ENCODE measurements at regions not wholly inside any gene's neighbourhood (a gene's known extent, or its start where the extent isn't known, plus 50 kb on each side); places are given as distances from the start of the nearest gene placed in this dataset.

GRCh38 chr1:63000508-63000907 lies 216.6 kb downstream of the ATG4C start:
- Histone ChIP-seq H3K9me3 (ENCODE audit: control insufficient read depth, low read depth, low read length) (no peaks in the 10 kb centered on the region), H3K9ac (ENCODE audit: control insufficient read depth, extremely low read depth, insufficient read depth, low read length) (no peak overlapping the region), H3K4me2 (ENCODE audit: control insufficient read depth, extremely low read depth, insufficient read depth, low read depth, low read length) (no peak overlapping the region), H3K4me3 (ENCODE audit: control insufficient read depth in 2 of 3, extremely low read depth in 1 of 3, insufficient read depth in 2 of 3, low read depth in 1 of 3, low read length in 3 of 3) (no peak overlapping the region), H3K9me1 (ENCODE audit: control insufficient read depth, extremely low read depth, insufficient read depth, low read length) (no peaks in the 10 kb centered on the region), H3K79me2 (ENCODE audit: control insufficient read depth, insufficient read depth, low read length) (no peaks in the 10 kb centered on the region), H3K4me1 (ENCODE audit: control insufficient read depth, extremely low read depth, insufficient read depth, low read length) (no peaks in the 10 kb centered on the region), H3K36me3 (ENCODE audit: control insufficient read depth in 2 of 2, extremely low read depth in 1 of 2, insufficient read depth in 2 of 2, low read length in 2 of 2) (no peaks in the 10 kb centered on the region), H4K20me1 (ENCODE audit: control insufficient read depth, extremely low read depth, insufficient read depth, low read length) (no peaks in the 10 kb centered on the region), H3K27ac (ENCODE audit: control insufficient read depth, insufficient read depth, low read length) (no peak overlapping the region), H3K27me3 (ENCODE audit: control insufficient read depth, extremely low read depth, insufficient read depth, low read length) (peaks cover 9% of the 10 kb centered on the region), H2AFZ (ENCODE audit: control insufficient read depth, low read length) (no peak overlapping the region)
- TF ChIP-seq EZH2 (IDR thresholded peaks at IDR 0.05; ENCODE audit: low read length) = no peak
- no peak for TF ChIP-seq CTCF (optimal IDR thresholded peaks at IDR 0.05 in 1 of 3, IDR thresholded peaks at IDR 0.05 in 1 of 3, conservative IDR thresholded peaks at IDR 0.05 in 1 of 3; ENCODE audit: extremely low read depth in 1 of 3, insufficient read depth in 2 of 3, low read length in 3 of 3)
- DNase-seq (ENCODE audit: low read depth, low spot score) = no peak
- FAIRE-seq = no peak
- dilution Hi-C loops (cut with MboI; ENCODE audit: extremely low pct_ligation_motif_present, low sequenced_read_pairs) = no loop called here

GRCh38 chr1:63004868-63005267 lies 220.9 kb downstream of the ATG4C start:
- H2AFZ ChIP-seq (ENCODE audit: control insufficient read depth, low read length) = no peak overlapping the region
- FAIRE-seq (no peak), DNase-seq (ENCODE audit: low read depth, low spot score) (no peak)
- dilution Hi-C loops (cut with MboI; ENCODE audit: extremely low pct_ligation_motif_present, low sequenced_read_pairs) = no loop called here
- no peaks in the 10 kb centered on the region for H4K20me1 ChIP-seq (ENCODE audit: control insufficient read depth, extremely low read depth, insufficient read depth, low read length)
- H3K4me1 ChIP-seq (ENCODE audit: control insufficient read depth, extremely low read depth, insufficient read depth, low read length) = no peaks in the 10 kb centered on the region
- no peak overlapping the region for H3K4me2 ChIP-seq (ENCODE audit: control insufficient read depth, extremely low read depth, insufficient read depth, low read depth, low read length)
- H3K27ac ChIP-seq (ENCODE audit: control insufficient read depth, insufficient read depth, low read length) = no peak overlapping the region
- TF ChIP-seq EZH2 (IDR thresholded peaks at IDR 0.05; ENCODE audit: low read length) = no peak
- TF ChIP-seq CTCF (optimal IDR thresholded peaks at IDR 0.05 in 1 of 3, IDR thresholded peaks at IDR 0.05 in 1 of 3, conservative IDR thresholded peaks at IDR 0.05 in 1 of 3; ENCODE audit: extremely low read depth in 1 of 3, insufficient read depth in 2 of 3, low read length in 3 of 3) = peak in 2 of 3 experiments; percentile 24 to 51
- H3K27me3 ChIP-seq (ENCODE audit: control insufficient read depth, extremely low read depth, insufficient read depth, low read length) = no peaks in the 10 kb centered on the region
- H3K9me1 ChIP-seq (ENCODE audit: control insufficient read depth, extremely low read depth, insufficient read depth, low read length) = no peaks in the 10 kb centered on the region
- no peak overlapping the region for H3K4me3 ChIP-seq (ENCODE audit: control insufficient read depth in 2 of 3, extremely low read depth in 1 of 3, insufficient read depth in 2 of 3, low read depth in 1 of 3, low read length in 3 of 3)
- no peaks in the 10 kb centered on the region for H3K79me2 ChIP-seq (ENCODE audit: control insufficient read depth, insufficient read depth, low read length)
- no peaks in the 10 kb centered on the region for H3K9me3 ChIP-seq (ENCODE audit: control insufficient read depth, low read depth, low read length)
- H3K9ac ChIP-seq (ENCODE audit: control insufficient read depth, extremely low read depth, insufficient read depth, low read length) = no peak overlapping the region
- H3K36me3 ChIP-seq (ENCODE audit: control insufficient read depth in 2 of 2, extremely low read depth in 1 of 2, insufficient read depth in 2 of 2, low read length in 2 of 2) = no peaks in the 10 kb centered on the region

Data from keratinocyte (primary cell).